GM21526 (cell line): ENCODE measurements at regions not wholly inside any gene's neighbourhood (a gene's known extent, or its start where the extent isn't known, plus 50 kb on each side); places are given as distances from the start of the nearest gene placed in this dataset.
"Not testable (repeated sequence)": the region's sequence is repeated elsewhere in the genome, so short reads cannot be mapped to it uniquely, and the experiment has no call there.

Experiments used
- ATAC-seq: cut with Tn5 transposase; IDR thresholded peaks from one replicate; pipeline ENCODE4 v1.9.1; 2021; ENCODE audit warnings: moderate library complexity; ENCODE audit not compliant: unreplicated experiment, low FRiP score

- ATAC-seq = no peak
Measured at GRCh38 chr4:180356766-180357165, 1886.4 kb upstream of the TENM3 start.

GRCh38 chr4:180360113-180360512 is 1883.1 kb upstream of the TENM3 start:
- not testable (repeated sequence) for ATAC-seq

- ATAC-seq = no peak
Measured at GRCh38 chr4:180363815-180364214, 1879.4 kb upstream of the TENM3 start.

GRCh38 chr4:180372691-180373090 is 1870.5 kb upstream of the TENM3 start:
- no peak for ATAC-seq

GRCh38 chr4:180377741-180378140 is 1865.5 kb upstream of the TENM3 start:
- no peak for ATAC-seq

GRCh38 chr4:180380733-180381132 is 1862.5 kb upstream of the TENM3 start:
- ATAC-seq = no peak

- no peak for ATAC-seq
Measured at GRCh38 chr4:180391613-180392012, 1851.6 kb upstream of the TENM3 start.

- ATAC-seq = no peak
Measured at GRCh38 chr4:180394312-180394711, 1848.9 kb upstream of the TENM3 start.

GRCh38 chr4:180394730-180395129 is 1848.5 kb upstream of the TENM3 start:
- ATAC-seq = no peak

GRCh38 chr4:180398564-180398963 is 1844.6 kb upstream of the TENM3 start:
- ATAC-seq = no peak

GRCh38 chr4:180407275-180407885 is 1835.8 kb upstream of the TENM3 start:
- ATAC-seq = no peak

- ATAC-seq = no peak
Measured at GRCh38 chr4:180418819-180419531, 1824.2 kb upstream of the TENM3 start.

- no peak for ATAC-seq
Measured at GRCh38 chr4:180422989-180423711, 1820.1 kb upstream of the TENM3 start.

GRCh38 chr4:180423712-180424057 is 1819.5 kb upstream of the TENM3 start:
- ATAC-seq = no peak

GRCh38 chr4:180426938-180427337 is 1816.3 kb upstream of the TENM3 start:
- ATAC-seq = no peak

GRCh38 chr4:180430283-180430682 is 1812.9 kb upstream of the TENM3 start:
- no peak for ATAC-seq

- ATAC-seq = no peak
Measured at GRCh38 chr4:180434131-180434895, 1808.9 kb upstream of the TENM3 start.

GRCh38 chr4:180436361-180436760 is 1806.8 kb upstream of the TENM3 start:
- ATAC-seq = no peak

- no peak for ATAC-seq
Measured at GRCh38 chr4:180437601-180438000, 1805.6 kb upstream of the TENM3 start.

GRCh38 chr4:180448306-180448705 is 1794.9 kb upstream of the TENM3 start:
- no peak for ATAC-seq

- no peak for ATAC-seq
Measured at GRCh38 chr4:180449395-180449956, 1793.7 kb upstream of the TENM3 start.
